ELR (cell line): ENCODE measurements at regions not wholly inside any gene's neighbourhood (a gene's known extent, or its start where the extent isn't known, plus 50 kb on each side); places are given as distances from the start of the nearest gene placed in this dataset.
"Not testable (repeated sequence)": the region's sequence is repeated elsewhere in the genome, so short reads cannot be mapped to it uniquely, and the experiment has no call there.

ENCODE experiments used
- DNase-seq: peaks from one replicate; pipeline ENCODE4 v3.0.0-alpha.2; 2015; ENCODE audit warnings: low read depth

- DNase-seq = no peak
These were observed 344.0 kb downstream of the DSC3 start for GRCh38 chr18:30698571-30698970.

DNA sequence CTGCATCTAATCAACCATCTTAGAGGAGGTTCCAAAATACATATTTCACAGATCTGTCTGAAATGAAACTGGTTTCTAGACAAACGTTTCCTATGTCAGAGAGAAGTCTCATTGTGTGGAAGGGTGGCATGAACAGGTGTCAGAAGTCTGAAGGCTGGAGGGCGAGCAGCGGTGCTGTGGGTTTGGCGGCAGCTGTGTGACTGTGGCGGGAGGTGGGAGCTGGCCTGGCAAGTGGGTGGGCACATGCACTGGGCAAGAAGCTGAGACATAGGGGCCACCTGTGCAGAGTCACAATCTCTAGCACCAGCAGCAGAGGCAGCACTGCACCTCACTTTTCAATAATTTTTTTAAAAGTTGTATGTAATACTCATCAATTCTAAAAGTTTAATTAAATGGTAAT lies 346.3 kb downstream of the DSC3 start:
- DNase-seq = no peak

GRCh38 chr18:30694773-30695172 lies 347.8 kb downstream of the DSC3 start:
- DNase-seq = no peak

DNA sequence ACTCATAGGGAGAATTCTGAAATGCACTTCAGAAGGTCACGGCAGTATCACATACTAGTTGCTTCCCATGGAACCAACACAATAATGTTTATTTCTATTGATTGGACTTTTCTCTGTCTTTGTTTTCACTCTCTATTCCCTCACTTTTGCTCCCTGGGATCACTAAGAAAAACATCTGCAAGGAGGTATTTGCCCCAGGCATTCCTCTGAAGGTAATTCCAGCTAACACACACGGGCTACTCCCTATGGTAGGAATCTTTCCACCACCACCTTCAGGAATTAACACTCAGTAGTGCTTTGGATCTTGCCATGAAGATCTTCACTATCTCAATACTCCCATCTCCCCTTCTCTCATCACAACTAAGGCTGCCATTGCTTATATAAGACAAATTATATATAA lies 353.3 kb downstream of the DSC3 start:
- no peak for DNase-seq

- peak; percentile 20 for DNase-seq
These were observed 355.0 kb downstream of the DSC3 start for GRCh38 chr18:30687501-30687900.

DNA sequence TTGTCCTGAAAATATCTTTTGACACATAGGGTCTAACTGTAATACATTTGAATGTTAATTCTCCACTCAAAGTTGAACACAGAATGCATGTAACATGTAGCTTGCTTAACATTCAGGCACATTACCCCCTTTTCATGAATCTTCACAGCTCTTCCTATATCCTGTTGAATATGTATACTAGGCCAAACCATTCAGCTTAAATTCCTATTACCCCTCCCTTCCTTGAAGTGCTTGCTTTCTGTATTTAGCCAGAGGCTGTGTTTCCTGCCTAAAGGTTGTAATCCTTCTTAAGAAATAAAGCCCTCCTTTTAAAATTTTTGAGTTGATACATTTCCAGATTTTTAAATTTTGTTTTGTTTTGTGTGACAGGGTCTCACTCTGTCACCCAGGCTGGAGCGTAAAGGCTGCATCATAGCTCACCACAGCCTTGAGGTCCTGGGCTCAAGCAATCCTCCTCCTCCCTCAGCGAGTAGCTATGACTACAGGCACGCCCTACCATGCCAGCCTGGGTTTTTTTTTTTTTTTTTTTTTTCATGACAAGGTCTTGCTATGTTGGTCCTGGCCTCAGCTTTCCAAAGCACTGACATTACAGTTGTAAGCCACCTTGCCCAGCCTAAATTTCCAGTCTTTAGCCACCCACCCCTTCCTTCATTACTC lies 357.6 kb downstream of the DSC3 start:
- peak; percentile 19 for DNase-seq

DNA sequence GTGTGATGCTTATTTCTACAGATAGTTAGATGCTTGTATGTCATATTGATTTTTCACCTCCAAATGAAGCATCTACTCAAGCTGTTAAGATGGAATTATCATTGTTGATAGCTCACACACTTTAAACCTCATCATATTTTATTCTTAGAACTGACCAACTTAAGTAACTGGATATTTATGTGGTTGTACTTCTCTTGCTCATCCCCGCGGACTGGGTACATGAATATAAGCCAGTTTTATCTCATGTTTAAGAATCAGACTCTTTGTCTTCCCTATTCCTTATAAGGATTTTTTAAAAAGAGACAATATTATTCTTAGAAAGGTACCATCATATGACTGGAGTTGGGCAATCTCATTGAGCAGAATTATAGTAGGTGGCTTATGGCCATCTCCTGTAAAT lies 358.7 kb downstream of the DSC3 start:
- DNase-seq = no peak

DNA sequence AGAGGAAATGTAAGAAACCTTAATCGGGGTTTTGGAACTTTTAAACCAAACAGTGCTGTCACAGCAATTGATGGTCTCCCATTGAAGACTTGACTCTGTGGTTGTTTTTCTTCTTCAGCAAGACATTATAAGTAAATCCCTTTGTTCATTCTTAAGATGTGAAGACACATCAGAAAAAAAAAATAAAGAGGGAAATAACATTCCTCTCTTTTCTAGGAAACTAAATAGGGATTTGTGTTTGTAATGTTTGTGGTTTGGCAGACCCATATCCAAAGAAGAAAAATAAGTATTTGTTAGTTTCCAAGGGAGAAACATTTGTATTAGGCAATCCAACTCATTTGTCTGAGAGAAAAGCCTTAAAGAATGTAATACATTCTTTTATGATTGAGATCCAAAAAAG lies 359.9 kb downstream of the DSC3 start:
- no peak for DNase-seq

DNA sequence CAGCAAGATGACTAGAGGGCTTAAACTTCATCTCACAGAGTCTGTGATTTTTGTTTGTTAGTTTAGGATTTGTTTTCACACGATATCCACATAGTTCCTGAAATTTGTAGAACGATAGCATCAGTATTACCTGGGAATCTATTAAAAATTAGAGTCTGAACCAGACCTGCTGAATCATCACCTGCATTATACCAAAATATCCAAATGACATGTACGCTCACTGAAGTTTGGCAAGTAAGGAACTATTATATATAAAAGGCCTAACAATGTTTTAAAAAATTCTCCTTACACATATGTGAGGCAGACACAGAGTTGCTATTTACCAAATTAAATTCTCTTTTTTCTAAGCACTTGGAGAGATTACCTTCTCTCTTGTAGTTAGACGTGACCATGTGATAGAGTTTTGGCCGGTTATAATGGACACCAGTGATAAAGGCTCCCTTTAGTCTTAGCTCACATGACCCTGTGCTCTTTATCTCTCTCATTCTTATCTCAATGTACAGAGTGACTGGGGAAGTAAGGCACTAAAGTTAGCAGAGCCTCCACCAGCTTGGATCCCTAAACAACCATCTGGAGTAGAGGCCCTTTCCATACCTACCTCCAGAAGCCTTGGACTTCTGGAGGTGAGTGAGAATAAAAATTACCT lies 363.1 kb downstream of the DSC3 start:
- no peak for DNase-seq

DNA sequence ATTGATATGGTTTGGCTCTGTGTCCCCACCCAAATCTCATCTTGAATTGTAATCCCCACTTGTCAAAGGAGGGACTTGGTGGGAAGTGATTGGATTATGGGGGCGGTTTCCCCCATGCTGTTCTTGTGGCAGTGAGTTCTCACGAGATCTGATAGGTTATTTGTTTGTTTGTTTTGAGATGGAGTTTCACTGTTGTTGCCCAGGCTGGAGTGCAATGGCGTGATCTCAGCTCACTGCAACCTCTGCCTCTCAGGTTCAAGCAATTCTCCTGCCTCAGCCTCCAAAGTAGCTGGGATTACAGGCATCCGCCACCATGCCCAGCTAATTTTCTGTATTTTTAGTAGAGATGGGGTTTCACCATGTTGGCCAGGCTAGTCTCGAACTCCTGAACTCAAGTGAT lies 364.7 kb downstream of the DSC3 start:
- DNase-seq = not testable (repeated sequence)

DNA sequence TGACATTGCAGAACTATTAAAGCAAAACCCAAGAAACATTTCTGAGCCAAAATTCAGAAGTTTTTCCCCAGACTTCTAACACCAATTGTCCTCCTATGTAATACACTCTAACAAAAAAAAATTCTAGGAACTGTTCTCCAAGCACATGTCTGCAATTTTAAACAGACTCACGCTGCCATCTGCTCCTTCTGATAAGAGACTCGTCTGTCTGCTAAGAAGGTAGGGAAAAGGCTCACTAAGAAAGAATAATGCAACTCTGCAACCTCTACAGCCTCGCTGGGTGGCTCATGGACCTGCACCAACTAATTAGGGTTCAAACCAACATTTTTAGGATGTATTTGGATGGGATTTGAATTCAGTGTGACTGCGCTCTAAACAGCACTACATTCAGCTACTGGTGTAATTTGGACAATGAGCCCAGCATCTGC lies 366.5 kb downstream of the DSC3 start:
- peak; percentile 14 for DNase-seq

- no peak for DNase-seq
These were observed 367.0 kb downstream of the DSC3 start for GRCh38 chr18:30675493-30675892.

DNA sequence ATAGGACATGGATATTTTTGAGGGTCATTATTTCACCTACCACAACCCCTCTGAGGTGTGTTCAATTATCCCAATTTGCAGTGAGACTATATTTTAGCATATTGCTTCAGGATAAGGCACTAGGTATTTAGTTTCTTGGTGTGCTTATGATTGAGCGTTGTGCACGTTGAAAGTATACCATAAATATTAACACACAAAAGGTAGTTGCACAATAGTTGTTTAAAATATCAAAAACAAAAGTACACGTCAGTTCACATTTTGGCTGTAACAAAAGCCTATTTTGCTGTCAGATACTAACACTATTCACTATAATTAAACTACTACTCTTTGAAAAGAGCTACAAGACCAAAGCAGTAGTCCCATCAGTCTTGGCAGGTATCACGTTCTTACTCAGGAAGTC lies 367.5 kb downstream of the DSC3 start:
- DNase-seq = no peak

- DNase-seq = no peak
These were observed 367.9 kb downstream of the DSC3 start for GRCh38 chr18:30674596-30674995.

GRCh38 chr18:30672439-30672838 lies 370.1 kb downstream of the DSC3 start:
- not testable (repeated sequence) for DNase-seq

DNA sequence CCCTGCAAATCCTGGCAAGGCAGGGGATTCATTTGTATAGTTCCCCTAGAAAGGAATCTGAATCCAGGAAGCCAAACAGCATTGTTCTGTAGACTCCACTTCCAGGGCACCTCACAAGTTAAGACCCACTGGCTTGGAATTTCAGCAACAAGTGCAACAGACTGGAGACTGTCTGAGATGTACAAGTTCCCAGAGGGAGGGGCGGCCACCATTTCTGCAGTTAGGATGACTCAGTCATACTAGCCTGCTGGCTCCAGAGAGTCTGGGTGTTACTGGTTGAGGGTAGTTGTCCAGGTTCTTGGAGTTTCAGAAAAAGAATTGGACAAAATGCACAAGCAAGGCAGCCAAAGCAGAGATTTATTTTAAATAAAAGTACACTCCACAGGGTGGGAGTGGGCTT lies 384.2 kb downstream of the DSC3 start:
- peak; percentile 29 for DNase-seq

DNA sequence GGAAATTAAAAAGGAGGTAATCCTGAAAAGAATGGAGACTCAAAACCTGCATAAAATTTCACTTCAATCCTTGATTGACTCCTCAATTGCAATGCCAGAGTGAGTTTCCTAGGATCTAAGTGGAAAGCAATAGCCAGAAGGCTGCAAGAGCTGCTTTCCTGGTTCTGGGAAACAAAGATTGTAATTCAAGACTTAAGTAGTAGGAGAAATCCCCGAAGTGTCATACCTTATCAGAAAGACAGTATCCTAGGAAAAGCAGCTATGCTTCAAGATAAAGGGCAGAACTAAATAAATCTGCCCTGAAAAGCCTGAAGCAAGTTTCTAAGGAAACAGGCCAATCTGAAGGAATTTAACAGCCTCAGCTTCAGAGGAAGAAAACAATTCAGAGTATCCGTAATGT lies 390.2 kb downstream of the DSC3 start:
- no peak for DNase-seq

GRCh38 chr18:30650499-30650898 lies 392.0 kb downstream of the DSC3 start:
- no peak for DNase-seq

GRCh38 chr18:30644158-30644557 lies 398.4 kb downstream of the DSC3 start:
- no peak for DNase-seq

- peak; percentile 22 for DNase-seq
These were observed 403.2 kb downstream of the DSC3 start for GRCh38 chr18:30639361-30639760.

GRCh38 chr18:30634249-30634648 lies 408.3 kb downstream of the DSC3 start:
- no peak for DNase-seq

DNA sequence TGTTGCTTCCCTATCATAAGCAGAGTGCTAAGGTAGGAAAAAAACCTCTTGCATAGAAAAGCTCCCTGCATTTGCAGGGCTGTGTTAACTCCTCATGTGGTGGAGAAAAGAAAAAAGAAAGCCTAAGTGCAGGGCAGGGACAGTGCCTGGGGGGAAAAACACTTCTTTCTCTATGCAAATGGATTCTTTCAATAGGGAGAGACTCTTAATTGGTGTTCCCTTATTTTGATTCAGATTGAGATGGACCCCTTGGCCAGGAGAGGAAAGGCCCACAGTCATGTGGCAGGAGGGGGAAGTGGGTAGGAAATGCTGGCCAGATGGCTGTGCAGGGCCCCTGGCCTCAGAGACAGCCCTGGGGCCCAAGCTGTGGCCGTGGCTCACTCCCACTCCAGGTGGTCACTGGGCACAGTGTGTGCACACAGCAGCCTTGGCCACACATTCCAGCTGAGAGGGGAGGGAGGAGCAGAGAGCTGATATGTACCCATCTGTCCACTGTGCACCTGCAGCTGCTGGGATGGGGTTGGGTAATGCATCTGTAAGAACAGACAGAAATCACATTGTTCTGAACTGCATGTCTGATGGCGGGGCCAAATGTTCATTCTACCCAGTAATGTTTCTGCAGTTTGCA lies 410.4 kb downstream of the DSC3 start:
- no peak for DNase-seq

GRCh38 chr18:30625961-30626360 lies 416.6 kb downstream of the DSC3 start:
- no peak for DNase-seq
